Caco-2 (cell line): ENCODE measurements at regions not wholly inside any gene's neighbourhood (a gene's known extent, or its start where the extent isn't known, plus 50 kb on each side); places are given as distances from the start of the nearest gene placed in this dataset.

ENCODE experiments used
- BruUV-seq: library from RNA; stranded (reverse); fragments of 400-500 nt; replicated peaks from 2 replicates; lab custom pipeline; 2021; lab: Mats Ljungman, UMichigan
- CTCF ChIA-PET: fragments of 300-600 bp; sonication (Branson Sonifier 250); formaldehyde crosslinking; loops from one replicate; lab custom pipeline; 2022; ENCODE audit warnings: antibody characterized with exemption; lab: Charles Lee
- POLR2A ChIA-PET: fragments of 300-600 bp; sonication (Branson Sonifier 250); formaldehyde crosslinking; loops from one replicate; lab custom pipeline; 2022; ENCODE audit warnings: antibody characterized with exemption; lab: Charles Lee
- DNase-seq, 2 experiments: peaks; one replicate each; pipeline versions ENCODE4 v3.0.0 to v3.0.0-alpha.2; 2020 to 2022
- H3K27me3 ChIP-seq: replicated peaks from 2 replicates; pipeline ENCODE4 v1.6.0; 2011; ENCODE audit warnings: low read length; ENCODE audit not compliant: control insufficient read depth, insufficient read depth
- H3K36me3 ChIP-seq: 2 replicates; pipeline ENCODE4 v1.5.1; 2011; ENCODE audit warnings: low read length; ENCODE audit not compliant: control insufficient read depth, insufficient read depth
- H3K4me1 ChIP-seq: fragments of 250-450 bp; sonication (Bioruptor Pico); 2 replicates; pipeline ENCODE4 v1.5.1; 2020; ENCODE audit warnings: mild to moderate bottlenecking
- H3K4me3 ChIP-seq: 2 replicates; pipeline ENCODE4 v1.5.1; 2011; ENCODE audit warnings: low read depth, mild to moderate bottlenecking, control low read depth, low read length
- H3K9me3 ChIP-seq: fragments of 250-450 bp; sonication (Bioruptor Pico); 2 replicates; pipeline ENCODE4 v1.5.1; 2020; ENCODE audit warnings: mild to moderate bottlenecking, moderate library complexity
- H3K27ac Mint-ChIP-seq: one replicate; pipeline ENCODE4 v1.8.0; 2022; ENCODE audit warnings: mixed read lengths; ENCODE audit not compliant: unreplicated experiment
- H3K27me3 Mint-ChIP-seq: one replicate; pipeline ENCODE4 v1.8.0; 2022; ENCODE audit warnings: mixed read lengths; ENCODE audit not compliant: insufficient read depth, unreplicated experiment
- H3K36me3 Mint-ChIP-seq: one replicate; pipeline ENCODE4 v1.8.0; 2022; ENCODE audit warnings: mild to moderate bottlenecking, mixed read lengths; ENCODE audit not compliant: insufficient read depth, unreplicated experiment
- H3K4me1 Mint-ChIP-seq: one replicate; pipeline ENCODE4 v1.8.0; 2022; ENCODE audit warnings: low read depth, mixed read lengths; ENCODE audit not compliant: unreplicated experiment
- H3K4me3 Mint-ChIP-seq: one replicate; pipeline ENCODE4 v1.8.0; 2022; ENCODE audit warnings: mild to moderate bottlenecking, moderate library complexity, mixed read lengths; ENCODE audit not compliant: unreplicated experiment
- H3K9me3 Mint-ChIP-seq: one replicate; pipeline ENCODE4 v1.8.0; 2022; ENCODE audit warnings: mixed read lengths; ENCODE audit not compliant: unreplicated experiment
- CTCF ChIP-seq, 2 experiments: fragments of 200-600 bp in 1 of 2; IDR thresholded peaks; 1 replicate in 1 of 2; 2 replicates in 1 of 2; pipeline versions ENCODE4 v1.5.1 to v1.8.0; 2011 to 2022; ENCODE audit warnings: antibody characterized with exemption in 1 of 2, control low read depth in 1 of 2, inconsistent platforms in 1 of 2, low read depth in 1 of 2, low read length in 1 of 2, mild to moderate bottlenecking in 1 of 2, moderate library complexity in 1 of 2; ENCODE audit not compliant: insufficient read depth in 1 of 2, severe bottlenecking in 1 of 2, unreplicated experiment in 1 of 2
- intact Hi-C: fragments of 100-400 bp; cut with micrococcal nuclease; formaldehyde crosslinking; loops from one replicate; pipeline ENCODE4 v1.10.0; 2022; ENCODE audit not compliant: unreplicated experiment

GRCh38 chr4:123469245-123469644 lies 72.7 kb downstream of the SPRY1 start:
- Mint-ChIP-seq H3K4me3 (no peak overlapping the region), H3K36me3 (no peaks in the 10 kb centered on the region), H3K27ac (no peak overlapping the region), H3K9me3 (no peaks in the 10 kb centered on the region), H3K4me1 (peaks cover 12% of the 10 kb centered on the region), H3K27me3 (no peaks in the 10 kb centered on the region)
- Histone ChIP-seq H3K36me3 (no peaks in the 10 kb centered on the region), H3K4me1 (peaks cover 6% of the 10 kb centered on the region; the same call in 1 of the 2 replicates), H3K9me3 (no peaks in the 10 kb centered on the region), H3K4me3 (no peak overlapping the region), H3K27me3 (no peaks in the 10 kb centered on the region)
- no TSS peak for BruUV-seq
- DNase-seq, result no peak
- no peak for TF ChIP-seq CTCF (IDR thresholded peaks at IDR 0.05; ENCODE audit: insufficient read depth in 1 of 2, low read depth in 1 of 2, low read length in 1 of 2, severe bottlenecking in 1 of 2, unreplicated experiment in 1 of 2)
- CTCF ChIA-PET, result no interaction called here
- intact Hi-C loops, result no loop called here
- POLR2A ChIA-PET, result no interaction called here

DNA sequence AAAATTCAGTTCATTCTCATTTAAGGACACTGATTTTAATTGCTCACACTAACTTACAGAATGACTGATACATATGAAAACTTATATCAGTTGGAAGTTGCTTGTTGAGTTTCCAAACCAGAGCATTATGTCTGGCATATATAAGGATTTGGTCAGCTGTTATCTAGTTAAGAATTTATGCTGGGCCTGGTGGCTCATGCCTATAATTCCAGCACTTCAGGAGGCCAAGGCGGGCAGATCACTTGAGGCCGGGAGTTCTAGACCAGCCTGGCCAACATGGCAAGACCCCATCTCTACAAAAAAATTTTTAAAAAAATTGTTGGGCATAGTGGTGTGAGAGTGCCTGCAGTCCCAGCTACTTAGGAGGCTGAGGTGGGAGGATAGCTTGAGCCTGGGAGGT lies 73.1 kb downstream of the SPRY1 start:
- Histone ChIP-seq H3K4me3 (no peak overlapping the region), H3K27me3 (no peaks in the 10 kb centered on the region), H3K36me3 (no peaks in the 10 kb centered on the region), H3K9me3 (no peaks in the 10 kb centered on the region), H3K4me1 (peaks cover 6% of the 10 kb centered on the region; the same call in 1 of the 2 replicates)
- BruUV-seq, result no TSS peak
- intact Hi-C loops, result no loop called here
- no peaks in the 10 kb centered on the region for H3K27me3 Mint-ChIP-seq
- no peak overlapping the region for H3K27ac Mint-ChIP-seq
- POLR2A ChIA-PET, result no interaction called here
- no peak overlapping the region for H3K4me3 Mint-ChIP-seq
- CTCF ChIA-PET, result no interaction called here
- TF ChIP-seq CTCF (IDR thresholded peaks at IDR 0.05; ENCODE audit: insufficient read depth in 1 of 2, low read depth in 1 of 2, low read length in 1 of 2, severe bottlenecking in 1 of 2, unreplicated experiment in 1 of 2), result no peak
- H3K4me1 Mint-ChIP-seq, result peaks cover 12% of the 10 kb centered on the region
- no peaks in the 10 kb centered on the region for H3K9me3 Mint-ChIP-seq
- DNase-seq, result no peak
- no peaks in the 10 kb centered on the region for H3K36me3 Mint-ChIP-seq

DNA sequence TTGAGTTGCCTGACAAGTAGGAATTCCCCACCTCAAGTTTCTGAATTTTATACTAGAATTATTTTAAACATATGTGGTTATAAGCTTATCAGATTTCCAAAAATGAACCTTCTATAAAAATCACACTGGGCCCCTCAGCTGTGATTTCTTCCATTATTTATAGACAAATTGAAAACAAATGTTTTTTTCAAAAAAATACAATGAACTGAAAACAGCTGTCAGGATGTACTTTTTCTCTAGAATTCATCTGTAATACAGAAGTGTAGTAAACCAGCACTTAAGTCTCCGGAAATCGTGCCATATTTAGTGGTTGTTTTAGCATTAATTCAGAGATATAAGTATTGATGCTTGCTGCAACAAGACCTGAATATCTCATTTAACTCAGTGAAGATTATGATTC lies 74.0 kb downstream of the SPRY1 start:
- H3K36me3 Mint-ChIP-seq, result no peaks in the 10 kb centered on the region
- H3K4me3 ChIP-seq, result no peak overlapping the region
- POLR2A ChIA-PET, result no interaction called here
- intact Hi-C loops, result no loop called here
- H3K4me1 ChIP-seq, result peaks cover 6% of the 10 kb centered on the region; the same call in 1 of the 2 replicates
- TF ChIP-seq CTCF (IDR thresholded peaks at IDR 0.05; ENCODE audit: insufficient read depth in 1 of 2, low read depth in 1 of 2, low read length in 1 of 2, severe bottlenecking in 1 of 2, unreplicated experiment in 1 of 2), result no peak
- H3K27ac Mint-ChIP-seq, result no peak overlapping the region
- no peaks in the 10 kb centered on the region for H3K36me3 ChIP-seq
- H3K4me1 Mint-ChIP-seq, result peaks cover 7% of the 10 kb centered on the region
- H3K9me3 ChIP-seq, result no peaks in the 10 kb centered on the region
- H3K27me3 Mint-ChIP-seq, result no peaks in the 10 kb centered on the region
- no peak for DNase-seq
- H3K27me3 ChIP-seq, result no peaks in the 10 kb centered on the region
- H3K4me3 Mint-ChIP-seq, result no peak overlapping the region
- BruUV-seq, result no TSS peak
- no peaks in the 10 kb centered on the region for H3K9me3 Mint-ChIP-seq
- CTCF ChIA-PET, result no interaction called here
